ENCODE measurements at regions not wholly inside any gene's neighbourhood (a gene's known extent, or its start where the extent isn't known, plus 50 kb on each side); places are given as distances from the start of the nearest gene placed in this dataset.

DNA sequence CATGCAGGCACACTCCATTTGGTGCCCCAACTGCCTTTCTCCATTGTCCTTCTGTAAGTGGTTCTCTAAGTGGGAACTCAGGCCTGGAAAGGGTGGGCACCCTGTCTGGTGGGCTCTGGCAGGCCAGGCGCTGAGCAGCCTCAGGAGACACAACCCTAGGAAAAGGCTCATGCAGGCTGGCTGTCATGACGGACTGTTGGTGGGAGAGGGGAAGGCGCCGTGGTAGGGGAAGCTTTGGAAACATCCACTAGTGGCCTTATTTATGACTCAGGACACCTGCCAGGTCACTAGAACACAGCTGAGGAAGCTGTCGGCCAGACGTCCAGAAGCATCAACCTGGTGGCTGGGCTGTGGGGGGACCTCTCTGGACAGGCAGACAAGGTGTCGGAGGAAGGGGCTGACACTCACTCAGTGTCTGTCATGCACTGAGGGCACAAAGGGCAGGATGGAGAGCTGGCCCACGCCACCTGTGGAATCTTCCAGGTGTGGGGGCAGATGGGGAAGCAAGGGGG, 216.0 kb downstream of the SEC14L1 start:
- Histone ChIP-seq H2AFZ (ENCODE audit: low read depth, low read length) (no peak overlapping the region), H3K27ac (ENCODE audit: low read length) (no peak overlapping the region), H4K20me1 (ENCODE audit: insufficient read depth, low read length) (no peaks in the 10 kb centered on the region), H3K9ac (ENCODE audit: low read length) (no peak overlapping the region), H3K36me3 (replicated peaks; ENCODE audit: low read depth, low read length) (no peaks in the 10 kb centered on the region), H3K4me3 (ENCODE audit: low read length) (no peak overlapping the region), H3K27me3 (ENCODE audit: low read depth, low read length) (no peaks in the 10 kb centered on the region), H3K79me2 (ENCODE audit: low read length) (no peaks in the 10 kb centered on the region), H3K4me2 (ENCODE audit: low read length) (no peak overlapping the region), H3K9me3 (ENCODE audit: insufficient read depth, low read length) (no peaks in the 10 kb centered on the region), H3K4me1 (ENCODE audit: low read length) (no peaks in the 10 kb centered on the region)
- no peak for TF ChIP-seq EZH2phosphoT487 (IDR thresholded peaks at IDR 0.05; ENCODE audit: low read depth)
- TF ChIP-seq, protein P1, sequence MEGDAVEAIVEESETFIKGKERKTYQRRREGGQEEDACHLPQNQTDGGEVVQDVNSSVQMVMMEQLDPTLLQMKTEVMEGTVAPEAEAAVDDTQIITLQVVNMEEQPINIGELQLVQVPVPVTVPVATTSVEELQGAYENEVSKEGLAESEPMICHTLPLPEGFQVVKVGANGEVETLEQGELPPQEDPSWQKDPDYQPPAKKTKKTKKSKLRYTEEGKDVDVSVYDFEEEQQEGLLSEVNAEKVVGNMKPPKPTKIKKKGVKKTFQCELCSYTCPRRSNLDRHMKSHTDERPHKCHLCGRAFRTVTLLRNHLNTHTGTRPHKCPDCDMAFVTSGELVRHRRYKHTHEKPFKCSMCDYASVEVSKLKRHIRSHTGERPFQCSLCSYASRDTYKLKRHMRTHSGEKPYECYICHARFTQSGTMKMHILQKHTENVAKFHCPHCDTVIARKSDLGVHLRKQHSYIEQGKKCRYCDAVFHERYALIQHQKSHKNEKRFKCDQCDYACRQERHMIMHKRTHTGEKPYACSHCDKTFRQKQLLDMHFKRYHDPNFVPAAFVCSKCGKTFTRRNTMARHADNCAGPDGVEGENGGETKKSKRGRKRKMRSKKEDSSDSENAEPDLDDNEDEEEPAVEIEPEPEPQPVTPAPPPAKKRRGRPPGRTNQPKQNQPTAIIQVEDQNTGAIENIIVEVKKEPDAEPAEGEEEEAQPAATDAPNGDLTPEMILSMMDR (IDR thresholded peaks at IDR 0.05; ENCODE audit: low read depth, low read length): no peak

DNA sequence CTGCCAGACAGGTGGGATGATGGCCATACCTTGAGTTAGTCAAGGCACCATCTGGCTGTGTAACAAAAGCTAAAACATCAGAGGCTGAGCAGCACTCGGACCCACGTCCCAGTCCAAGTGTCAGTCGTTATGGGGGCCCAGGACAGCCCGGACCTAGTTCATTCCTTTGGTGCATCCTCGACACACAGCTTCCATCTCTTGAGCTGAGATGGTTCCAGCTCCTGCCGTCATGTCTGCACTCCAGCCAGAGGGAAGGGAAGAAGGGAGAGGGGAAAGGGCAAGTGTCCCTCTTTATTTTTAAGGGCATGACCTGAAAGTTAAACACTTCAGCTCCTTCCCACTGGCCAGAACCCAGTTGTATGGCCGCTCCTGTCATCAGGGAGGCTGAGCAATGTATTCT, 218.0 kb downstream of the SEC14L1 start:
- TF ChIP-seq, protein P1 (IDR thresholded peaks at IDR 0.05; ENCODE audit: low read depth, low read length): no peak
- no peak for TF ChIP-seq EZH2phosphoT487 (IDR thresholded peaks at IDR 0.05; ENCODE audit: low read depth)
- H3K9ac ChIP-seq (ENCODE audit: low read length): no peak overlapping the region
- H3K27me3 ChIP-seq (ENCODE audit: low read depth, low read length): no peaks in the 10 kb centered on the region
- no peak overlapping the region for H3K4me3 ChIP-seq (ENCODE audit: low read length)
- no peak overlapping the region for H3K27ac ChIP-seq (ENCODE audit: low read length)
- no peaks in the 10 kb centered on the region for H3K36me3 ChIP-seq (replicated peaks; ENCODE audit: low read depth, low read length)
- no peak overlapping the region for H3K4me2 ChIP-seq (ENCODE audit: low read length)
- no peaks in the 10 kb centered on the region for H3K4me1 ChIP-seq (ENCODE audit: low read length)
- H2AFZ ChIP-seq (ENCODE audit: low read depth, low read length): no peak overlapping the region
- no peaks in the 10 kb centered on the region for H4K20me1 ChIP-seq (ENCODE audit: insufficient read depth, low read length)
- no peaks in the 10 kb centered on the region for H3K9me3 ChIP-seq (ENCODE audit: insufficient read depth, low read length)
- H3K79me2 ChIP-seq (ENCODE audit: low read length): no peaks in the 10 kb centered on the region

DNA sequence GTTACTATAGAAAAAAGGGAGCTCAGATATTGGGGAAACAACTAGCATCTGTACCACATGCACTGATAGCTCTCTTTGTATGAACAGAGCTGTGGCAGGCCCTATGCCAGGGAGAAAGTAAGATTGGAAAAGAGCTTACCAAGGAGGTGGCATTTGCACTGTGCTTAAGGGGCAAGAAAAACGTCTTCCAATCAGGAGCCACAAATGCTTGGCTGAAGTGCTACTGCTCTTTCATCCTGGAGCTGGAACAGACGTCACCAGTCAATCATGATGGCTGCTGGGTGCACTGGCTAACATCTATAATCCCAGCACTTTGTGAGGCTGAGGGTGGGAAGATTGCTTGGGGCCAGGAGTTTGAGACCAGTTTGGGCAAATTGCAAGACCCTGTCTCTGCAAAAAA, 218.5 kb downstream of the SEC14L1 start:
- Histone ChIP-seq H3K4me1 (ENCODE audit: low read length) (no peaks in the 10 kb centered on the region), H3K9ac (ENCODE audit: low read length) (no peak overlapping the region), H3K79me2 (ENCODE audit: low read length) (no peaks in the 10 kb centered on the region), H2AFZ (ENCODE audit: low read depth, low read length) (no peak overlapping the region), H3K36me3 (replicated peaks; ENCODE audit: low read depth, low read length) (no peaks in the 10 kb centered on the region), H3K27ac (ENCODE audit: low read length) (no peak overlapping the region), H3K9me3 (ENCODE audit: insufficient read depth, low read length) (no peaks in the 10 kb centered on the region), H3K27me3 (ENCODE audit: low read depth, low read length) (0 out of 2 replicates have a peak, but pooled peaks cover under 1% of the 10 kb centered on the region), H4K20me1 (ENCODE audit: insufficient read depth, low read length) (no peaks in the 10 kb centered on the region), H3K4me3 (ENCODE audit: low read length) (no peak overlapping the region), H3K4me2 (ENCODE audit: low read length) (no peak overlapping the region)
- TF ChIP-seq, protein P1 (IDR thresholded peaks at IDR 0.05; ENCODE audit: low read depth, low read length): no peak
- no peak for TF ChIP-seq EZH2phosphoT487 (IDR thresholded peaks at IDR 0.05; ENCODE audit: low read depth)

GRCh38 chr17:77361986-77362620, 221.3 kb downstream of the SEC14L1 start:
- H3K9ac ChIP-seq (ENCODE audit: low read length): no peak overlapping the region
- H3K79me2 ChIP-seq (ENCODE audit: low read length): no peaks in the 10 kb centered on the region
- H3K4me3 ChIP-seq (ENCODE audit: low read length): no peak overlapping the region
- H4K20me1 ChIP-seq (ENCODE audit: insufficient read depth, low read length): no peaks in the 10 kb centered on the region
- no peak for TF ChIP-seq EZH2phosphoT487 (IDR thresholded peaks at IDR 0.05; ENCODE audit: low read depth)
- TF ChIP-seq, protein P1 (IDR thresholded peaks at IDR 0.05; ENCODE audit: low read depth, low read length): no peak
- no peaks in the 10 kb centered on the region for H3K4me1 ChIP-seq (ENCODE audit: low read length)
- H3K36me3 ChIP-seq (replicated peaks; ENCODE audit: low read depth, low read length): no peaks in the 10 kb centered on the region
- no peaks in the 10 kb centered on the region for H3K9me3 ChIP-seq (ENCODE audit: insufficient read depth, low read length)
- no peak overlapping the region for H3K27ac ChIP-seq (ENCODE audit: low read length)
- H2AFZ ChIP-seq (ENCODE audit: low read depth, low read length): no peak overlapping the region
- H3K4me2 ChIP-seq (ENCODE audit: low read length): no peak overlapping the region
- H3K27me3 ChIP-seq (ENCODE audit: low read depth, low read length): peaks cover 28% of the 10 kb centered on the region

Measured in OCI-LY3 (cell line).